ENCODE measurements at regions not wholly inside any gene's neighbourhood (a gene's known extent, or its start where the extent isn't known, plus 50 kb on each side); places are given as distances from the start of the nearest gene placed in this dataset.

- TF ChIP-seq, protein P1, sequence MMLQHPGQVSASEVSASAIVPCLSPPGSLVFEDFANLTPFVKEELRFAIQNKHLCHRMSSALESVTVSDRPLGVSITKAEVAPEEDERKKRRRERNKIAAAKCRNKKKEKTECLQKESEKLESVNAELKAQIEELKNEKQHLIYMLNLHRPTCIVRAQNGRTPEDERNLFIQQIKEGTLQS (IDR thresholded peaks at IDR 0.05; ENCODE audit: insufficient read depth, low read depth, low read length), result no peak
- TF ChIP-seq, protein P2, sequence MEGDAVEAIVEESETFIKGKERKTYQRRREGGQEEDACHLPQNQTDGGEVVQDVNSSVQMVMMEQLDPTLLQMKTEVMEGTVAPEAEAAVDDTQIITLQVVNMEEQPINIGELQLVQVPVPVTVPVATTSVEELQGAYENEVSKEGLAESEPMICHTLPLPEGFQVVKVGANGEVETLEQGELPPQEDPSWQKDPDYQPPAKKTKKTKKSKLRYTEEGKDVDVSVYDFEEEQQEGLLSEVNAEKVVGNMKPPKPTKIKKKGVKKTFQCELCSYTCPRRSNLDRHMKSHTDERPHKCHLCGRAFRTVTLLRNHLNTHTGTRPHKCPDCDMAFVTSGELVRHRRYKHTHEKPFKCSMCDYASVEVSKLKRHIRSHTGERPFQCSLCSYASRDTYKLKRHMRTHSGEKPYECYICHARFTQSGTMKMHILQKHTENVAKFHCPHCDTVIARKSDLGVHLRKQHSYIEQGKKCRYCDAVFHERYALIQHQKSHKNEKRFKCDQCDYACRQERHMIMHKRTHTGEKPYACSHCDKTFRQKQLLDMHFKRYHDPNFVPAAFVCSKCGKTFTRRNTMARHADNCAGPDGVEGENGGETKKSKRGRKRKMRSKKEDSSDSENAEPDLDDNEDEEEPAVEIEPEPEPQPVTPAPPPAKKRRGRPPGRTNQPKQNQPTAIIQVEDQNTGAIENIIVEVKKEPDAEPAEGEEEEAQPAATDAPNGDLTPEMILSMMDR (IDR thresholded peaks at IDR 0.05; ENCODE audit: control extremely low read depth in 1 of 3, insufficient read depth in 1 of 3, low read depth in 1 of 3, low read length in 3 of 3), result no peak
- TF ChIP-seq ATF2 (IDR thresholded peaks at IDR 0.05; ENCODE audit: low read length), result no peak
- TF ChIP-seq POLR2A (IDR thresholded peaks at IDR 0.05; ENCODE audit: control extremely low read depth in 1 of 2, low read depth in 2 of 2, low read length in 2 of 2), result no peak
- TF ChIP-seq EP300 (IDR thresholded peaks at IDR 0.05; ENCODE audit: borderline replicate concordance in 1 of 2, low read depth in 2 of 2, low read length in 2 of 2), result no peak
- TF ChIP-seq HDAC6 (IDR thresholded peaks at IDR 0.05; ENCODE audit: low read depth, low read length), result no peak
- no peak for TF ChIP-seq POLR2AphosphoS5 (IDR thresholded peaks at IDR 0.05; ENCODE audit: low read depth, low read length)
- no peak for TF ChIP-seq RXRA (IDR thresholded peaks at IDR 0.05; ENCODE audit: insufficient read depth, low read depth, low read length)
- no peak for TF ChIP-seq EZH2 (IDR thresholded peaks at IDR 0.05; ENCODE audit: low read depth, low read length, severe bottlenecking)
- TF ChIP-seq TAF1 (IDR thresholded peaks at IDR 0.05; ENCODE audit: low read depth, low read length), result no peak
- TF ChIP-seq CBX5 (IDR thresholded peaks at IDR 0.05; ENCODE audit: low read depth, low read length), result no peak
- no peak for TF ChIP-seq EGR1 (IDR thresholded peaks at IDR 0.05; ENCODE audit: borderline replicate concordance, low read depth, low read length)
- no peak for TF ChIP-seq HDAC2 (IDR thresholded peaks at IDR 0.05; ENCODE audit: borderline replicate concordance in 1 of 2, low read depth in 2 of 2, low read length in 2 of 2)
- no peak for TF ChIP-seq KDM5A (IDR thresholded peaks at IDR 0.05; ENCODE audit: low read length)
Observed at GRCh38 chr16:73813527-73813926, 483.1 kb upstream of the PSMD7 start.

Data from H1 (cell line).